Parathyroid adenoma (tissue), 2 donors: ENCODE measurements at regions not wholly inside any gene's neighbourhood (a gene's known extent, or its start where the extent isn't known, plus 50 kb on each side); places are given as distances from the start of the nearest gene placed in this dataset.

Experiments used
- H2AFZ ChIP-seq: fragments of 300-600 bp; sonication (generic); one replicate; pipeline ENCODE4 v1.7.0; 2017; ENCODE audit warnings: antibody characterized with exemption, mild to moderate bottlenecking
- H3K27ac ChIP-seq: fragments of 300-600 bp; sonication (generic); one replicate; pipeline ENCODE4 v1.7.0; 2017
- H3K27me3 ChIP-seq: fragments of 300-600 bp; sonication (generic); one replicate; pipeline ENCODE4 v1.7.0; 2017; ENCODE audit warnings: low read length; ENCODE audit not compliant: control insufficient read depth, insufficient read depth
- H3K36me3 ChIP-seq: fragments of 300-600 bp; sonication (generic); one replicate; pipeline ENCODE4 v1.7.0; 2017; ENCODE audit warnings: low read length; ENCODE audit not compliant: control insufficient read depth, insufficient read depth
- H3K4me1 ChIP-seq: fragments of 300-600 bp; sonication (generic); one replicate; pipeline ENCODE4 v1.7.0; 2017; ENCODE audit warnings: control low read depth
- H3K4me2 ChIP-seq: fragments of 300-600 bp; sonication (generic); one replicate; pipeline ENCODE4 v1.7.0; 2017; ENCODE audit warnings: low read length
- H3K4me3 ChIP-seq: fragments of 300-600 bp; sonication (generic); one replicate; pipeline ENCODE4 v1.7.0; 2017; ENCODE audit warnings: low read depth, low read length
- H3K79me2 ChIP-seq: fragments of 300-600 bp; sonication (generic); one replicate; pipeline ENCODE4 v1.7.0; 2017; ENCODE audit warnings: control low read depth
- H3K9ac ChIP-seq: fragments of 300-600 bp; sonication (generic); one replicate; pipeline ENCODE4 v1.7.0; 2017; ENCODE audit warnings: mild to moderate bottlenecking
- H3K9me3 ChIP-seq: fragments of 300-600 bp; sonication (generic); one replicate; pipeline ENCODE4 v1.7.0; 2017; ENCODE audit warnings: low read length; ENCODE audit not compliant: control insufficient read depth
- CTCF ChIP-seq: fragments of 300-600 bp; sonication (generic); IDR thresholded peaks from one replicate; pipeline ENCODE4 v1.7.0; 2017; ENCODE audit warnings: antibody characterized with exemption, mild to moderate bottlenecking
- donor health status: primary hyperparathyroidism.

- Histone ChIP-seq H3K4me1 (no peaks in the 10 kb centered on the region), H3K27ac (no peak overlapping the region), H3K4me3 (no peak overlapping the region), H3K9me3 (no peaks in the 10 kb centered on the region), H3K79me2 (no peaks in the 10 kb centered on the region), H3K27me3 (no peaks in the 10 kb centered on the region), H3K9ac (no peak overlapping the region), H3K4me2 (no peak overlapping the region), H3K36me3 (no peaks in the 10 kb centered on the region), H2AFZ (no peak overlapping the region)
- no peak for TF ChIP-seq CTCF
Measured at GRCh38 chr11:130578738-130579368, 130.4 kb downstream of the ADAMTS15 start.

- Histone ChIP-seq H3K27ac (no peak overlapping the region), H3K9me3 (no peaks in the 10 kb centered on the region), H2AFZ (no peak overlapping the region), H3K4me1 (no peaks in the 10 kb centered on the region), H3K79me2 (no peaks in the 10 kb centered on the region), H3K4me3 (no peak overlapping the region), H3K36me3 (no peaks in the 10 kb centered on the region), H3K27me3 (no peaks in the 10 kb centered on the region), H3K9ac (no peak overlapping the region), H3K4me2 (no peak overlapping the region)
- TF ChIP-seq CTCF, result no peak
Measured at GRCh38 chr11:130580372-130580771, 131.9 kb downstream of the ADAMTS15 start.

- Histone ChIP-seq H3K27me3 (no peaks in the 10 kb centered on the region), H3K79me2 (no peaks in the 10 kb centered on the region), H3K36me3 (no peaks in the 10 kb centered on the region), H3K27ac (no peak overlapping the region), H3K4me3 (no peak overlapping the region), H3K9me3 (no peaks in the 10 kb centered on the region), H2AFZ (no peak overlapping the region), H3K4me2 (no peak overlapping the region), H3K4me1 (no peaks in the 10 kb centered on the region), H3K9ac (no peak overlapping the region)
- TF ChIP-seq CTCF, result no peak
Measured at GRCh38 chr11:130580891-130581492, 132.5 kb downstream of the ADAMTS15 start.

GRCh38 chr11:130581646-130582045, 133.2 kb downstream of the ADAMTS15 start:
- Histone ChIP-seq H3K36me3 (no peaks in the 10 kb centered on the region), H3K27ac (no peak overlapping the region), H3K9ac (no peak overlapping the region), H3K4me1 (no peaks in the 10 kb centered on the region), H2AFZ (no peak overlapping the region), H3K4me2 (no peak overlapping the region), H3K27me3 (no peaks in the 10 kb centered on the region), H3K9me3 (no peaks in the 10 kb centered on the region), H3K79me2 (no peaks in the 10 kb centered on the region), H3K4me3 (no peak overlapping the region)
- TF ChIP-seq CTCF, result no peak

- no peaks in the 10 kb centered on the region for H3K27me3 ChIP-seq
- H3K9me3 ChIP-seq, result no peaks in the 10 kb centered on the region
- H3K9ac ChIP-seq, result no peak overlapping the region
- no peaks in the 10 kb centered on the region for H3K36me3 ChIP-seq
- no peak for TF ChIP-seq CTCF
- H3K79me2 ChIP-seq, result no peaks in the 10 kb centered on the region
- no peak overlapping the region for H3K4me2 ChIP-seq
- H3K4me1 ChIP-seq, result no peaks in the 10 kb centered on the region
- no peak overlapping the region for H3K27ac ChIP-seq
- H2AFZ ChIP-seq, result no peak overlapping the region
- no peak overlapping the region for H3K4me3 ChIP-seq
Measured at GRCh38 chr11:130582176-130582575, 133.7 kb downstream of the ADAMTS15 start.
